Lung (tissue), 11 donors: ENCODE measurements at regions not wholly inside any gene's neighbourhood (a gene's known extent, or its start where the extent isn't known, plus 50 kb on each side); places are given as distances from the start of the nearest gene placed in this dataset.

Source experiments
- ATAC-seq: fragments of 200-7000 bp; cut with Tn5 transposase; one replicate; pipeline ENCODE4 v1.9.1; 2020; ENCODE audit warnings: moderate number of reproducible peaks; ENCODE audit not compliant: insufficient read depth, low FRiP score
- DNase-seq, 3 donors: peaks; one replicate each; pipeline ENCODE4 v3.0.0-alpha.2; 2013 to 2017
- H3K27ac ChIP-seq, 2 donors: one replicate each; pipeline ENCODE4 v1.5.1; 2013; ENCODE audit warnings: mild to moderate bottlenecking in 2 of 2, moderate library complexity in 2 of 2, control low read depth in 1 of 2, inconsistent platforms in 1 of 2, low read depth in 1 of 2, low read length in 1 of 2
- H3K27me3 ChIP-seq, 3 donors: one replicate each; pipeline ENCODE4 v1.5.1; 2013; ENCODE audit warnings: low read length in 2 of 3; ENCODE audit not compliant: control insufficient read depth in 3 of 3, insufficient read depth in 3 of 3
- H3K36me3 ChIP-seq, 4 donors: one replicate each; pipeline ENCODE4 v1.5.1; 2013; ENCODE audit warnings: low read length in 4 of 4, mild to moderate bottlenecking in 1 of 4, moderate library complexity in 1 of 4; ENCODE audit not compliant: control insufficient read depth in 4 of 4, insufficient read depth in 4 of 4
- H3K4me1 ChIP-seq, 5 donors: one replicate each; pipeline ENCODE4 v1.5.1; 2013; ENCODE audit warnings: low read length in 5 of 5, mild to moderate bottlenecking in 2 of 5, moderate library complexity in 1 of 5; ENCODE audit not compliant: control insufficient read depth in 5 of 5, insufficient read depth in 5 of 5
- H3K4me3 ChIP-seq: one replicate; pipeline ENCODE4 v1.5.1; 2013; ENCODE audit warnings: mild to moderate bottlenecking, control low read depth, moderate library complexity
- H3K9ac ChIP-seq, 2 donors: one replicate each; pipeline ENCODE4 v1.5.1; 2013; ENCODE audit warnings: low read length in 2 of 2, control low read depth in 1 of 2; ENCODE audit not compliant: insufficient read depth in 1 of 2
- H3K9me3 ChIP-seq, 4 donors: one replicate each; pipeline ENCODE4 v1.5.1; 2013; ENCODE audit warnings: low read length in 3 of 4, mild to moderate bottlenecking in 1 of 4, moderate library complexity in 1 of 4; ENCODE audit not compliant: control insufficient read depth in 4 of 4, insufficient read depth in 3 of 4
- WGBS, 2 donors: extraction: QIAGEN DNeasy Blood & Tissue Kit; methylation state at CpG; one replicate each; pipeline ENCODE4 v1.1.7; 2013; 5-methylcytosine and 5-hydroxymethylcytosine counted together
- TF ChIP-seq, protein P1 (sequence below): IDR thresholded peaks from 2 replicates; pipeline ENCODE4 v1.5.1; 2012; ENCODE audit warnings: mild to moderate bottlenecking; ENCODE audit errors: control extremely low read depth, extremely low read depth
- donor health status: control.
- donor health status: control.
- donor health status: Bipolar disorder and iron deficiency.
- donor health status: healthy.
- donor health status: DM: yes; HTN: yes; CAD: no.

DNA sequence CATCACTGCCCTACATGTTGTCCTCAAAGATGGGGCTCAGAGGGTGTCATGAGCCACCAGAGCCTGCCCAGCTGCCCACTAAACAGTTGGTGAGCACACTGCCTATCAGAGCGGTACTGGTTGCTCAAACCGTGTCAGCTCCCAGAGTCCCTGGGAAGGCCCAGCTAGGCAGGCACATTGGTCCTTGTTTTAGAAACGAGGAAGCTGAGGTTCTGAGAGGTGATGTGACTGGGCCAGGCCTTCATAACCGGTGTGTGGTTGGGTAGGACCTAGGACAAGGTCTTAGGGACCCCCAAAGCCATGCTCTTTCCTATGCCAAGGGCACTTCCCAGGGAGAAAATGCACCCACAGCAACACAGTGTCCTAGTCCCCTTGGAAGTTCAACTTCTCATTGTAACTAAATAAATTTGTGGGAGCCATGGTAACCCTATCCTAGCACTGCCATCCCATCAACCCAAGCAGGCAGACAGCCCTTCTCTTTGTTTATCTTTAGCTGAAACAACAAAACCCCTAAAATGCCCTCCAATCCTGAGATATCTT is 174.7 kb upstream of the PDE1C start:
- Histone ChIP-seq H3K9me3 (no peaks in the 10 kb centered on the region), H3K27me3 (no peaks in the 10 kb centered on the region), H3K36me3 (no peaks in the 10 kb centered on the region), H3K4me3 (no peak overlapping the region), H3K9ac (no peak overlapping the region), H3K27ac (no peak overlapping the region), H3K4me1 (peaks cover 0 to 6% (median 0%) of the 10 kb centered on the region in 5 donors)
- 75 to 84% methylated on average over 4 of the region's 4 CpGs for WGBS, 2 donors
- DNase-seq = no peak
- TF ChIP-seq, protein P1, sequence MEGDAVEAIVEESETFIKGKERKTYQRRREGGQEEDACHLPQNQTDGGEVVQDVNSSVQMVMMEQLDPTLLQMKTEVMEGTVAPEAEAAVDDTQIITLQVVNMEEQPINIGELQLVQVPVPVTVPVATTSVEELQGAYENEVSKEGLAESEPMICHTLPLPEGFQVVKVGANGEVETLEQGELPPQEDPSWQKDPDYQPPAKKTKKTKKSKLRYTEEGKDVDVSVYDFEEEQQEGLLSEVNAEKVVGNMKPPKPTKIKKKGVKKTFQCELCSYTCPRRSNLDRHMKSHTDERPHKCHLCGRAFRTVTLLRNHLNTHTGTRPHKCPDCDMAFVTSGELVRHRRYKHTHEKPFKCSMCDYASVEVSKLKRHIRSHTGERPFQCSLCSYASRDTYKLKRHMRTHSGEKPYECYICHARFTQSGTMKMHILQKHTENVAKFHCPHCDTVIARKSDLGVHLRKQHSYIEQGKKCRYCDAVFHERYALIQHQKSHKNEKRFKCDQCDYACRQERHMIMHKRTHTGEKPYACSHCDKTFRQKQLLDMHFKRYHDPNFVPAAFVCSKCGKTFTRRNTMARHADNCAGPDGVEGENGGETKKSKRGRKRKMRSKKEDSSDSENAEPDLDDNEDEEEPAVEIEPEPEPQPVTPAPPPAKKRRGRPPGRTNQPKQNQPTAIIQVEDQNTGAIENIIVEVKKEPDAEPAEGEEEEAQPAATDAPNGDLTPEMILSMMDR = no peak
- no peak for ATAC-seq

DNA sequence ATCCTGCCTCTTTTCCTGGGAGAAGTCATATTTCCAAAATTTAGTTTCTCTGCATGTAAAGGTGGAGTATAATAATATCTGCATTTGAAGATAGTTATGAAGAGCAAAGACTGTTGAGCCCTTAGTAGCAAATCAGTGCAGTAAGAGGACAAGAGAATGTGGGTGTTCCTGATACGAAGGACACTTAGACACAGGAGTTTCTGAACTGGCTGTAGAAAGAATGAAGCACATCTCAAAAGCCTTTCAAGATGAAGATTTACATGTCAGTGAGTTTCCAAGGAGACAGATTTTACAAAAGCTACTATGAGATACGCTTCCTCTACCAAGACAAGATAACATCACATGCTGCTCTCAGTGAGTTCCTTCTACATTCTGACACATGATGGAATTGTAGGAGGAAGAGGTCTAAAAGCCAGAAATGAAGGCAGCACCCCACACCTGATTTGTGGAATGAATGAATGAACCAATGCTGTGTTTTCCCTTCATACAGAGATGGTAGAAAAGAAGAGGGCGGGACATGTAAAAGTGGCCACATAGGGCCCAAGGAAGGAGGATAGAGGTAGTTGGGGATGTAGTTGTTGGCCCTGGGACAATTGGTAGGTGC is 173.6 kb upstream of the PDE1C start:
- no peak for ATAC-seq

DNA sequence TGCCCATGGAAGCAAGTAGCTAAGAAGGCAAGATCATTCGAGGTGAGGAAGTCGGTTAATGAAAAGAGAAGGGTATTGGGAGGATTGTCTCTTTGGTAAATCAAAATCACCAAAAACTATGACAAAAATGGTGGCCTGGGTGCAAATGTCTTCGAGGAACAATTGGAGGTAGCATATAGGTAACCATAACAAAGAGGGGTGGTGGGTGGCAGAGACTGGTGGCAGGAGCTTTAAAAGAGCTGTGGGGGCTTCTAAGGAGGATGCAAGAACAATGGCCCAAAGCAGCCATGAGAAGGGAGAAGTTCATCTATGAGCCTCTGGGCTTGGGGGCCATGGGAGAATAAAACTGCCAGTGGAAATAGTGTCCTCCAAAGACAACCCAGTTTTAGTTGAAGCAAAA is 172.2 kb upstream of the PDE1C start:
- Histone ChIP-seq H3K4me3 (no peak overlapping the region), H3K27ac (no peak overlapping the region), H3K4me1 (peaks cover 0 to 5% (median 0%) of the 10 kb centered on the region in 5 donors), H3K36me3 (no peaks in the 10 kb centered on the region), H3K9me3 (no peaks in the 10 kb centered on the region), H3K9ac (no peak overlapping the region), H3K27me3 (no peaks in the 10 kb centered on the region)
- WGBS, 2 donors = 54 to 55% methylated on average over 3 of the region's 3 CpGs
- TF ChIP-seq, protein P1 = no peak
- DNase-seq = no peak
- no peak for ATAC-seq

More for the DNA sequence above, 173.6 kb upstream of the PDE1C start:
- Histone ChIP-seq H3K4me1 (peaks cover 0 to 6% (median 0%) of the 10 kb centered on the region in 5 donors), H3K27me3 (no peaks in the 10 kb centered on the region), H3K36me3 (no peaks in the 10 kb centered on the region), H3K4me3 (no peak overlapping the region), H3K9me3 (no peaks in the 10 kb centered on the region), H3K9ac (no peak overlapping the region), H3K27ac (no peak overlapping the region)
- WGBS, 2 donors = 85 to 88% methylated on average over 3 of the region's 3 CpGs
- TF ChIP-seq, protein P1 = no peak
- no peak for DNase-seq
